Muscle layer of duodenum (tissue), 2 donors: ENCODE measurements at regions not wholly inside any gene's neighbourhood (a gene's known extent, or its start where the extent isn't known, plus 50 kb on each side); places are given as distances from the start of the nearest gene placed in this dataset.

Experiments used
- H3K27ac ChIP-seq: one replicate; pipeline ENCODE4 v1.7.0; 2013; ENCODE audit warnings: mild to moderate bottlenecking, low read length
- H3K27me3 ChIP-seq: one replicate; pipeline ENCODE4 v1.7.0; 2013; ENCODE audit warnings: low read depth, mild to moderate bottlenecking, control low read depth, low read length
- H3K36me3 ChIP-seq, 2 donors: one replicate each; pipeline ENCODE4 v1.7.0; 2013; ENCODE audit warnings: low read length in 2 of 2, control low read depth in 1 of 2, mild to moderate bottlenecking in 1 of 2; ENCODE audit not compliant: insufficient read depth in 2 of 2, control insufficient read depth in 1 of 2
- H3K4me1 ChIP-seq, 2 donors: one replicate each; pipeline ENCODE4 v1.7.0; 2013; ENCODE audit warnings: low read length in 2 of 2, mild to moderate bottlenecking in 2 of 2, control low read depth in 1 of 2, moderate library complexity in 1 of 2; ENCODE audit not compliant: insufficient read depth in 2 of 2, control insufficient read depth in 1 of 2
- H3K4me3 ChIP-seq, 2 donors: one replicate each; pipeline ENCODE4 v1.7.0; 2013; ENCODE audit warnings: low read length in 2 of 2, low read depth in 1 of 2, mild to moderate bottlenecking in 1 of 2
- H3K9me3 ChIP-seq, 2 donors: one replicate each; pipeline ENCODE4 v1.7.0; 2013; ENCODE audit warnings: low read length in 2 of 2, control low read depth in 1 of 2, mild to moderate bottlenecking in 1 of 2; ENCODE audit not compliant: control insufficient read depth in 1 of 2
- donor health status: healthy.

DNA sequence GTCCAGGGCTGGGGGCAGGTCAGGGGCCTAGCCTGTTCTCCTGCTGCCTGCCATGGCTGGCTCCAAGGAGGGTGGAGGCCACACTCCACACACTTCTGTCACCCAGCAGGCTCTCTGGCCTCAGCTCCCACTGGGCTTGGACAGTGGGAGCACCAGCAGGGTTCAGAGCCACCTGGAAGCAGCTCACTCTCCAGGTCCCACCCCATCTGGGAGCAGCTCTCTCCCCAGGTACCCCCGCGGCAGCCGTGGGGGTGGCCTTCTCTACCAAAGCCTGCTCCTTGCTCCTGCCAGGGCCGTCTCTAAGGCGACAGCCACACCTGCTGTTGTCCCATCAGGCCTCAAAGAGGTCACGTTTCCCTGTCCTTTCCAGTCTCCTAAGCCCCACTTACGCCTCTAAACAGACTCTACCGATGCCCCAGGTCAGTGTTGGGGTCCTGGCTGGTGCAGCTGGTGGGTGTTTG, 142.5 kb upstream of the RET start:
- Histone ChIP-seq H3K4me3 (no peak overlapping the region), H3K36me3 (no peaks in the 10 kb centered on the region), H3K27ac (no peak overlapping the region), H3K4me1 (peaks cover 0 to 18% of the 10 kb centered on the region in 2 donors), H3K9me3 (no peaks in the 10 kb centered on the region), H3K27me3 (peaks cover 19% of the 10 kb centered on the region)

GRCh38 chr10:42934842-42935241, 142.0 kb upstream of the RET start:
- no peak overlapping the region for H3K27ac ChIP-seq
- H3K4me1 ChIP-seq: peaks cover 0 to 18% of the 10 kb centered on the region in 2 donors
- H3K9me3 ChIP-seq: no peaks in the 10 kb centered on the region
- H3K36me3 ChIP-seq: no peaks in the 10 kb centered on the region
- H3K27me3 ChIP-seq: peaks cover 19% of the 10 kb centered on the region
- H3K4me3 ChIP-seq: no peak overlapping the region

- Histone ChIP-seq H3K9me3 (no peaks in the 10 kb centered on the region), H3K4me3 (no peak overlapping the region), H3K27ac (no peak overlapping the region), H3K36me3 (no peaks in the 10 kb centered on the region), H3K27me3 (peaks cover 19% of the 10 kb centered on the region), H3K4me1 (peaks cover 0 to 18% of the 10 kb centered on the region in 2 donors)
Observed at GRCh38 chr10:42935466-42935865, 141.4 kb upstream of the RET start.

DNA sequence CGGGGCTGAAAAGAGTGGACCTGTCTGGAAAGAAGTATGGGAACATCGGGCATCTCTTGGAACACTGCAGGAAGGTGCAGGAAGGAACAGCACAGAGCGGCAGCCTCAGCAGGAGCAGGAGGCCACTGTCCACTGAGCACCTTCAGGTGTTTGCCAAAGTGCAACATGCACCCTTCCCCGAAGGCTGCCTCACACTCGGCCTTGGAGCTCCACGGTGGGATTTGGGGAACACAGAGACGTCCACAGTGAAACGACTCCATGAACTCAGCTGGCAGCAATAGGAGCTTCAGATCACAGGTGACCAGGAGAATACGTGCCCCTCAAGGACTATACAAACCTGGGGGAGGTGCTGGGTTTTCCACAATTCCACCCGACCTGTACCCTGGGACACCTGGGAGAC, 140.3 kb upstream of the RET start:
- no peaks in the 10 kb centered on the region for H3K36me3 ChIP-seq
- no peaks in the 10 kb centered on the region for H3K9me3 ChIP-seq
- H3K4me3 ChIP-seq: no peak overlapping the region
- H3K27ac ChIP-seq: no peak overlapping the region
- peaks cover 0 to 23% of the 10 kb centered on the region in 2 donors for H3K4me1 ChIP-seq
- H3K27me3 ChIP-seq: peaks cover 11% of the 10 kb centered on the region

DNA sequence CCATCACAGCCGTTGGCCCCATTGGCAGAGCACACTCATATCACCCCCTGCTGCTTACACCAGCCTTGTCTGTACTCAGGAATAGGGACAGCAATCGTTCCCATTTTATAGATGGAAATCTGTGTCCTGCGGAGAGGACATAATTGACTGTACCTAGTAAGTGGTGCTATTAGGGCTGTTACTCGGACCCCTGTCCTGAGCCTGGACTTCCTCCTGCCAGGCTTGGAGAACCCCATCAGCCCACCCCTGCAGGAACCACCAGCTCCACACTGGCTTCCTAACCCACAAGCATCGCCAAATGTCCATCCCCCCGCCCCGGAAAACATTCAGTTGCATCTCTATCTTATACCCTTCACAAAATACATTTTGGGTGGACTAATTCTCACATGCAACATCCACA, 139.8 kb upstream of the RET start:
- Histone ChIP-seq H3K36me3 (no peaks in the 10 kb centered on the region), H3K27ac (no peak overlapping the region), H3K27me3 (peaks cover 10% of the 10 kb centered on the region), H3K4me1 (peaks cover 0 to 23% of the 10 kb centered on the region in 2 donors), H3K9me3 (no peaks in the 10 kb centered on the region), H3K4me3 (no peak overlapping the region)

DNA sequence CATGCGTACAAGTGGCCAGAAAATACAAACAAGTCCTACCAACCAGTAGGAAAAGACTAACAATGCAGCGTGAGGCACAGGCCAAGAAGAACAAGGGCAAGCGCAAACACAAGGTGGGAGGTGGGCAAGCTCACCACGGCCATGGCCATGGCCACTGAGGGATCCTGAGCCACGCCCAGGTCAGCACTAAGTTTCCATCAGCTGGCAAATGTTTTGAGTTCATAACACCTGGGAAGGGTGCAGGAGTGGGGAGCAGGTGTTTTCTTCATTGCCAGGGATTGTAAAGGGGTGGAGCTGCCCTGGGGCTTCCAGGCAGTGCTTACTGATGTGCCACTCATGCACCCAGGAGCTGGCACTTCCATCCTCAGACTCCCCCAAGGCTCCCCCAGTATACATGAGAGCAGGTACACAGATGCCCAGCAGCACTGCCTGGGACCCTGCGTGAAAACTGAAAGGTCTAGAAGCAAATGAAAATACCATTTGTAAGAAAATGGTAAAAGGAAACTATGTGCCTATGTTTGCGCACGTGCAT, 139.2 kb upstream of the RET start:
- Histone ChIP-seq H3K4me3 (no peak overlapping the region), H3K9me3 (no peaks in the 10 kb centered on the region), H3K4me1 (peaks cover 0 to 22% of the 10 kb centered on the region in 2 donors), H3K36me3 (no peaks in the 10 kb centered on the region), H3K27me3 (peaks cover 10% of the 10 kb centered on the region), H3K27ac (no peak overlapping the region)

- Histone ChIP-seq H3K36me3 (no peaks in the 10 kb centered on the region), H3K27ac (no peak overlapping the region), H3K4me1 (peaks cover 0 to 15% of the 10 kb centered on the region in 2 donors), H3K4me3 (no peak overlapping the region), H3K27me3 (peaks cover 6% of the 10 kb centered on the region), H3K9me3 (no peaks in the 10 kb centered on the region)
Observed at GRCh38 chr10:42938351-42938750, 138.5 kb upstream of the RET start.

DNA sequence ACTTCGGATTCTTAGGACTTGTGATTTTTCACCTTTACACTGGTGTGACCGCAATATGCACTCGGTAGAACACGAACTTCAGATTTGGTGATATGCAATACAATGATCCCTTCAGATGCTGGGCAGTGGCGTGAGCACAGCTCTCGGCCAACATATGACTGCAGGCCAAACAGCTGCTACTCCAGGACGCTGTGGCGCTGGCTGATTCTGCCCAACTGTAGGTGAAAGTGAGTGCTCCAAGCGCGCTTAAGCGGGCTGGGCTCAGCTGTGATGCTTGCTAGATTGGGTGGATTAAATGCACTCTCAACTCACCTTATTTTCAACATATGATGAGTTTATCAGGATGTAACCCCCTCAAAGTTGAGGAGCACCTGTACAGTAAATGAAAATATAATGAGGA, 137.6 kb upstream of the RET start:
- no peak overlapping the region for H3K4me3 ChIP-seq
- H3K9me3 ChIP-seq: no peaks in the 10 kb centered on the region
- H3K27ac ChIP-seq: no peak overlapping the region
- H3K36me3 ChIP-seq: no peaks in the 10 kb centered on the region
- no peaks in the 10 kb centered on the region for H3K27me3 ChIP-seq
- H3K4me1 ChIP-seq: peaks cover 0 to 6% of the 10 kb centered on the region in 2 donors

DNA sequence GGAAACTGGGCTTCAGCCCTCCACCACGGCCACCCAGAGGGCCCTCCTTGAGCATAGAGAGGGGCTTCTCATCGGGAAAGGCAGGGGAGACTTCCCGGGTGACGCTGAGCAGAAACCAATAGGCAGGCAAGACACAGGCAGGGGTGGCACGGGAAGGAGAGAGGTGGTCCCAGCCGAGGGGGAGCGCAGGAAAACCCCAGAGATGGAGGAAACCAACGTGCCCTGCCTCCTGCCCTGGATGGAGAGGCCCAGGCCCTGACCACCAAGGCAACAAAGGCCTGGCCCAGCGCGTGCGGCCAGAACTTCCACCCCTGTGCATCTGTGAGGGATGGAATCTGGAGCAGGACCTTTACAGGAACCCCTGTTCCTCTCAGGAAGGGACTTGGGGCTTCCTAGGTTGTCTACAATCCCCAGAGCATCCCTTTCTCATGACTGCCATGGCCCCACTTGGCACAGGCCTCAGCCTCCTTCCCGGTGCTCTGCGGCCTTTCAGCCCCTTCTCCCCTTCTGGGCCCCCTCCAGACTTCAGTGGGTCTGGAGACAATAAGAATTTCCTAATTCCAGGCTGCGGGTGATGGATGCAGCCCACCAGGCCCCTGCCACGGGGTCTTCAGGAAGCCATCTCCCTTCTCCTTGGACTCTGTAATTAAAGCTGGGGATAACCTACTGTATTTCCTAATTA, 137.0 kb upstream of the RET start:
- H3K27ac ChIP-seq: no peak overlapping the region
- no peaks in the 10 kb centered on the region for H3K27me3 ChIP-seq
- no peaks in the 10 kb centered on the region for H3K36me3 ChIP-seq
- no peaks in the 10 kb centered on the region for H3K9me3 ChIP-seq
- no peak overlapping the region for H3K4me3 ChIP-seq
- H3K4me1 ChIP-seq: peaks cover 0 to 5% of the 10 kb centered on the region in 2 donors

- Histone ChIP-seq H3K4me3 (no peak overlapping the region), H3K27me3 (no peaks in the 10 kb centered on the region), H3K4me1 (peaks cover 0 to 5% of the 10 kb centered on the region in 2 donors), H3K9me3 (no peaks in the 10 kb centered on the region), H3K36me3 (no peaks in the 10 kb centered on the region), H3K27ac (no peak overlapping the region)
Observed at GRCh38 chr10:42940487-42941294, 136.2 kb upstream of the RET start.

DNA sequence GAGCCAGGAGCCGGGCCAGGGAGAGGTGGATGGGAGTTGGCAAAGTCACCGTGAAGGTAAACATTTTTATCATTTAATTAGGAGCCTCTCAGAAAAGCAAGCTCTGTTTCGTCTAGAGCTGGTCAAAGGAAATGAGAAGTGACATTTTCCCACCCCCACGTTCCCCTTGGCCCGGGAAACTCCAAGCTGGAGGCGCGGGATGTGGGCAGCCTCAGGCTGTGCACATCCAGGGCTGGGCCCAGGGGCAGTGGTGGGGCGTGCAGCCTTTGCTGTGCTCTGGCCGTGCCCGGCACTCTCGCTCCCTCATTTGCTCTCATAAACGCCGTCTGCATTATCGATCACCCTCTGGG, 135.6 kb upstream of the RET start:
- H3K4me1 ChIP-seq: peaks cover 0 to 5% of the 10 kb centered on the region in 2 donors
- H3K4me3 ChIP-seq: no peak overlapping the region
- H3K36me3 ChIP-seq: no peaks in the 10 kb centered on the region
- H3K27me3 ChIP-seq: no peaks in the 10 kb centered on the region
- no peaks in the 10 kb centered on the region for H3K9me3 ChIP-seq
- H3K27ac ChIP-seq: no peak overlapping the region
